ENCODE measurements at regions not wholly inside any gene's neighbourhood (a gene's known extent, or its start where the extent isn't known, plus 50 kb on each side); places are given as distances from the start of the nearest gene placed in this dataset.
"Not testable (repeated sequence)": the region's sequence is repeated elsewhere in the genome, so short reads cannot be mapped to it uniquely, and the experiment has no call there.

DNA sequence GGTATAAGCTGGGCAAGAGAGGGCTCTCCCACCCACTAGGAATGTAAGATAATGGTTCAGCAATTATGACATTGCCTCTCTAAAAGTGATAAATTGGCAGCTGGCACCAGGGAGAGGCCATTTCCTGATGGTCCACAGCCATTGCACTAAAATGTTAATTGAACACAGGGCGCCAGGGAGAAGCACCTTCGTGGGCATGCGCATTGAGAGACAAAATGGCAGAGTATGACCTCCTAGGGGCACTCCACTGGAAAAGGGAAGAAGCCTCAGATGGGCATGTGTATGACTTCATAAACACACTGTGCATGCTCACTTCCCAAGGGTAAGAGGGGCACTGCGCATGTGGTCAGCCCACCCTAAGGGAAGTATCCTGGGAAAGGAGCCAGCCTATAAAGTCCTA is 419.2 kb downstream of the AGTPBP1 start:
- no peak for DNase-seq

DNA sequence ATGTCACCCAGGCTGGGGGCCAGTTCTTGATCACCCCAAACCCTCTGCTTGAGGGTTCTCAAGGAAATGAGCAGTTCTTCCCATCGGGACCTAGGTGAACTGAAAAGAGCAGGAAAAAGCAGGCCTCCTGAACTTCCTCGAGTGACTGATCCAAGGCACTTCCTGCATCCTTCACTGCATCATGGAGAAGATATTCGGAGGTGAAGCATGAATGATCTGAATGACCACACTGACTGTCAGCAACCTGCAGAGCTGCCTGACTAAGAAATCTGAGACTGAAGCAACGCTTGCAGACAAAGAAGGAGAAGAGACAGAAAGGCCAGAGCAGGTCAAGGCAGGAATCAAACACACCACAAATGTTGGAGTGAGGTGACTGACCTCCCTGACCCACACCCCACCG is 420.2 kb downstream of the AGTPBP1 start:
- no peak for DNase-seq

DNA sequence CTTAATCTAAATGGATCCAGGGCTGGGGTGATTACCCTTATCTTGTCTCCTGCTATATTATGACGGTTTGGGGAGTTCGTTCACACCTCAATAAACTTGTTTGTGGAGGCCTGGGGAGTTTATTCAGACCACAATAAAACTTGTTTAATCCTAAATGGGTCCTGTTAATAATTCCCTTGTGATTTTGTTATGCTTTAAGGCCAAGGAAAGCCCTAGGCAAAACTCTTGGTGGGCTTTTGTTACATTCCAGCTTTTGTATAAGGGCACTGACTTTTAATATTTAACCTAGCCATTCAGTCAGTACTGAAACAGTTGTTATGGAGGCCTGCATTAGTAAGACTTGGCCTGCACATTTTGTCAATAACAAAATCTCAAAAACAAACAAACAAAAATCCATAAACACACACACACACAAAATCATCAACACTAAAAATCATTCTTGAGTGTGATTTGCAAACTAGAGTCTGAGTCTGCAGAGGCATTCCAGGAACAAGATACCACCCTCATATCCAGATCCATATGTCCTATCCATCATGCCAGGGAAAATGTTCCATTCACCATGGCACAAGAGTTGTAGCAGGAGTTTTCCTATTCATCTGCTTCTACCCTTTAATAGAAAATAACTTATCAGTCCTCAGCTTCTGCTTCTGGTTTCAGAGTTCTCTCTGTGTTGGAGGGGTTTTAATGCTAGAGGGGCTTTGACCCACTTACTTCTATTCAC is 421.7 kb downstream of the AGTPBP1 start:
- no peak for DNase-seq

DNA sequence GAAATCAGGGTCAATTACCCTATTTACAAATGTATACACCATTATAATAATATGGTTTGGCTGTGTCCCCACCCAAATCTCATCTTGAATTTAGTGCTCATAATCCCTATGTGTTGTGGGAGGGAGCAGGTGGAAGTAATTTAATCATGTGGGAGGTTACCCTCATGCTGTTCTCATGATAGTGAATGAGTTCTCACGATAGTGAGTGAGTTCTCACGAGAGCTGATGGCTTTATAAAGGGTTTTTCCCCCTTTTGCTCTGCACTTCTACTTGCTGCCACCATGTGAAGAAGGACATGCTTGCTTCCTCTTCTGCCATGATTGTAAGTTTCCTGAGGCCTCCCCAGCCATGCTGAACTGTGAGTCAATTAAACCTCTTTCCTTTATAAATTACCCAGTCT is 426.2 kb downstream of the AGTPBP1 start:
- DNase-seq: not testable (repeated sequence)

DNA sequence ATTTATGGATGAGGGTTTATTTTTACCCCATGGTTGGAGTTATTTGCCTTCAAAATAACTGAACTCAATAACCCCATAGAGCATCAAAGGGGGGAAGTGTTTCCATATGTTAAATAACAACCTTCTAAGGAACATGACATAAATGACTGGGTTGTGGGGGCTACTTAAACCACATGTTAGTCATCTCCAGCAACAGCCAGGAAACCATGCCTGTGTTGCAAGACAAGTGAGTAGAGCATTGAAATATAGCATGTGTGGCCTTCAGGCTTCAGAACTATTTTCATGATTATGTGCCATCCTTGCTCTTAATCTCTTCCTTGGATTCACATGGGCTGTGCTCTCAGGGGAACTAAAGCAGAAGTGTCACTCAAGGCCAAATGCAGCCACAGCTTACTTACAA is 431.2 kb downstream of the AGTPBP1 start:
- DNase-seq: no peak

DNA sequence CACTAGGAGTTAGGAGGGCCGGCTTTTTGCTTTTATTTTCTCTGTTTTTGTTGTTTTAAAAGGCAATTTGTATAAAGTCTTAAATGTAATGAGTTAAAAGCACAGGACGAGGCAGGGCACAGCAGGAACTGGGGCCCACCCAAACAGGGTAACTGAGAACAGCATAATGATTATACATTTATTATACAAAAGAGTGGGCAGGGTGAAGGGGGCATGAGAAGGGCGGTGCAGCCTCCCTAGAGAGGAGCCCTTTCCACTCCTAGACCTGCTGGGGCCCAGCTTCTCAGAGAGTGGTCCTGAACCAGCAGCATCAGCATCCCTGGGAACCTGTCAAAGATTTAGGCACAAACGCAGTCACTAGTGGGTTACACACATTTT is 438.0 kb downstream of the AGTPBP1 start:
- DNase-seq: no peak

DNA sequence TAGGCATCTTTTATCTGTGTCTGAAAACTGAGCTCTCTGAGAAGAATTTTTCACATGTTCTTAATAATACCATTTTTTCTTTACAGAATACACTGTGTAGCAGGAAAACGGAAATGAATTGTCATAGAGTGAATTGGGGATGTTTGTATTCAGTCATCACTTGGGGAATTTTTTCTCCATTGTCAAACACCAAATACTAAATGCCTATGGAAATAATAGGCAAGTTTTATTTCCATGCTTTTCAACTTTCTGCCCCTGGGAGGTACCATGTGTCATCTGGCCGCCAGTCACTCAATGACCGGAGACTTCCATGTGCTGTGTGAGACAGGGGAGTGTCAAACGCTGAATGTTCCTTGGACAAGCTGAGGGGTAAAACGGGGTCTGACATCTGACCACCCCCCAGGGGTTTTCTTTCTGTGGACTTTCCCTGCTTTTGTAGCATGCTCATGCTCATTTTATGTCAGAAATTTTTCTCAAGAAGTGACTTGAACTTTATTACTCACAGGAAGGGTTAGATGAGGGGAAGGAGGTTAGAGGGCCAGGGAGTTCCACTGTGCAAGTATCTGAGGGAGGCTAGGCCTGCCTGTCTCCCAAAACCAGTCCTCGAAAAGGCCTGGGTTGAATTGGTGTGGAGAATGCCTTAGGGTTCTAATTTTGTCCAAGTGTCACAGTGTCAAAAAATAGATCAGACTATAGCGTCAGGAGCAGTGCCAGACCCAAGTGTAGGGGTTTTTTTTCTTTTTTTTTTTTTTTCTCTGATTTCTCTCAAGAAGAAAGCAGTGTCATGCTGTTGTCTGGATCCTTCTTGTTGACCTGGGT is 438.6 kb downstream of the AGTPBP1 start:
- DNase-seq: no peak

DNA sequence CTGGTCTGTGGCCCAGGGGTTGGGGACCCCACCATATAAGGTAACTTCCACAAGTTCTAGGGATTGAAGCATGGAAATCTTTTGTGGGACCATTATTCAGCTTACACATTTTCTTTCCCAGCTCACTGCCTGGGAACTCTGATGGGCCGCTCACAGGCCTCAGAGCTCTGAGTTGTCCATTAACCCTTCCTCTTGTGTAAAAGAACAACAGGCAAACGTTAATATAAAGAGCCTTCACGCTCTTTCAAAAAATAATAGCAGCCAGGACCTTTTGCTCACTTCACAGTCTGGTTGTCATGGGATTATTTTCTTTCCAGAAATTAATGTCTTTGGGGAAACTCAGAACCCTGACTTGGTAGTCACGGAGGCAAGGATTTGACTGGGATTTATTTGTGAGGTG is 443.3 kb downstream of the AGTPBP1 start:
- no peak for DNase-seq

DNA sequence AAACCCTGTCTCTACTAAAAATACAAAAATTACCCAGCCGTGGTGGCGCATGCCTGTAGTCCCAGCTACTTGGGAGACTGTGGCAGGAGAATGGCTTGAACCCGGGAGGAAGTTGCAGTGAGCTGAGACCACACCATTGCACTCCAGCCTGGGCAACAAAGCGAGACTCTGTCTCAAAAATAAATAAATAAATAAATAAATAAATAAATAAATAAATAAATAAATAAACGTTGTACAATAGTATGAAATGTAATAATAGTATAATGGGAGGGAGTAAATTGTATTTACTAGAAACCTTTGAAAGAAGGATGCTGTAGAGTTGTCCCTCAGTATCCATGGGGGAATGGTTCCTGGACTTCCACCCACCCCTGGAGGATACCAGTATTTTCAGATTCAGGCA is 446.5 kb downstream of the AGTPBP1 start:
- DNase-seq: not testable (repeated sequence)

DNA sequence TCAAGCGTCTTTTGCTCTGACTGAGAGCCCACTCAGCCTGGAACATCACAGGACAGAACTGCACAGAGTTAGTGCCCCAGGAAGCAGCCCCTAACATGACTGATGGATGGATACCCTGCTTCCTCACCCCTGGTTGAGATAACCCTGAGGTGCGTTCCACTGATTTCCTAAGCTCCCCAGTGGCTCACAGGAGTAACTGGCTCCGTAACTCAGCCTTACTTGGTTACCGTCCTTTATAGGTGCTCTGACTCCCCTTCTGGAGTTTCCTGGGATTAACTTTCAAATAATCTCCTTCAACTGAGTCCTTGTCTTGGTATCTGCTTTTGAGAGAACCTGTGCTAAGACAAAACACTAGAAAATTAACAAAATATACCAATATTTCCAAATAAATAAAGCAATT is 449.5 kb downstream of the AGTPBP1 start:
- DNase-seq: no peak

DNA sequence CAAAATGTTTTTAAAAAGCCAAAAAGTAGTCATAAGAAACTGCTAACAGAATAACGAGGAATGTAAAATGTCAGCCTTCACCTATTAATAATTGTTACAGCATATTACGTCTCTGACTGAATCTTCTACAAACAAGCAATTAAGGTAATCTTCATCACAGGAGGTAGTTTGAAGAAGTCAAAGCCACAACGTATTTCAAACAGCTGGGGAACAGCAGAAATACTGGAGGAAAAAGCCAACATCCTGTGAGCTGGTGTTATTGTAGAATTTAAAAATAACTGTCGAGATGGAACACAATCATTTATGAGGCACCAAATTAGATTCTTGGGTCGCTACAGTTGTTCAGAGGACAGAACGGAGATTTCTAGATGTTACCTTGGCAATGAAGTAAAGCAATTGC is 450.5 kb downstream of the AGTPBP1 start:
- no peak for DNase-seq

DNA sequence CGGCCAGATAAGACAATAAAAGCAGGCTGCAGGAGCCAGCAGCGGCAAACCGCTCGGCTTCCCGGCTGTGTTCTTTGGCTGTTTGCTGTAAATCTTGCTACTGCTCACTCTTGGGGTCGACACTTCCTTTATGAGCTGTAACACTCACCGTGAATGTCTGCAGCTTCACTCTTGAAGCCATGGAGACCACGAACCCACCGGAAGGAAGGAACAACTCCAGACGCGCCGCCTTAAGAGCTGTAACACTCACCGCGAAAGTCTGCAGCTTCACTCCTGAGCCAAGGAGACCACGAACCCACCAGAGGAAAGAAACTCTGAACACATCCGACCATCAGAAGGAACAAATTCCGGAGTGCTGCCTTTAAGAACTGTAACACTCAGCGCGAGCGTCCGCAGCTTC is 451.7 kb downstream of the AGTPBP1 start:
- peak; percentile 17 for DNase-seq

DNA sequence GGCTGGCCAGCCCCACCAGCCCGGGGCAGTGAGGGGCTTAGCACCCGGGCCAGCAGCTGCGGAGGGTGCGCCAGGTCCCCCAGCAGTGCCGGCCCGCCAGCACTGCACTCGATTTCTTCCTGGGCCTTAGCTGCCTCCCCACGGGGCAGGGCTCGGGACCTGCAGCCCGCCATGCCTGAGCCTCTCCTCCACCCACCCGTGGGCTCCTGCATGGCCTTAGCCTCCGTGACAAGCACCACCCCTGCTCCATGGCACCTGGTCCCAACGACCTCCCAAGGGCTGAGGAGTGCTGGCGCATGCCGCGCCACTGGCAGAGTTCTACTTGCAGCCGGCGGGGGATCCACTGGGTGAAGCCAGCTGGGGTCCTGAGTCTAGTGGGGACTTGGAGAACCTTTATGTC is 452.6 kb downstream of the AGTPBP1 start:
- no peak for DNase-seq

DNA sequence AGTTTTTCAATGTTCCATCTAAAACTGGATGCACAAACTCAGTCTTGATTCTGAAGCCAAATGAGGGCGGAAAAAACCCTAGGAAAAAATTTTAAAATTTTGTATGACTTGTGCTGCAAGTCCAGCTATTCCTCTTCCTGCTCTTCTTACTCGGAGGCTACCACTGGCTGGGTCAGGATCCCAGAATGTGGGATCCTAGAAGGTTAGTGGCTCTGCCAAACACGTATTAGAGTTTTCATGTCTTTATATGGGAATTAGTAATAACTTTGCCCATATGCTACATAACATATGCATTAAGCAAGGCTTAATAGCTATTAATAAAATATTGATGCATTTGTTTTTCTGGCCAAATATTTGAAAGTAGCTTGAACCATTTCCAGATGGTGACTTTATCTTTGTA is 458.3 kb downstream of the AGTPBP1 start:
- DNase-seq: no peak

DNA sequence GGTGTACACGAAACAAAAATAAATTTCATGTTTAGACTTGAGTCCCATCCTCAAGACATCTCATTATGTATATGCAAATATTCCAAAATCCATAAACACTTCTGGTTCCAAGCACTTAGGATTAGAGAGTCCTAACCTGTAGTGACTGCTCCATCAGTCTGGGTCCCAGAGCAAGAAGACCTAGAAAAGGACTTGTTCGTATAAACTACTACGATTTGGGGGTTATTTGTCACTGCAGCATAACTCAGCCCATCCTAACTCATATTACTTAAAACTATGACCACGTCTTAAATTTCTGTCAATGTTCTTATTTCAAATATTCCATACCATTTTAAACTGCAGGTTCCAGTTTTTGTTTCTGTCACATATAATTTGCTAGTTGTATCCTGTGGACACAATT is 463.0 kb downstream of the AGTPBP1 start:
- no peak for DNase-seq

DNA sequence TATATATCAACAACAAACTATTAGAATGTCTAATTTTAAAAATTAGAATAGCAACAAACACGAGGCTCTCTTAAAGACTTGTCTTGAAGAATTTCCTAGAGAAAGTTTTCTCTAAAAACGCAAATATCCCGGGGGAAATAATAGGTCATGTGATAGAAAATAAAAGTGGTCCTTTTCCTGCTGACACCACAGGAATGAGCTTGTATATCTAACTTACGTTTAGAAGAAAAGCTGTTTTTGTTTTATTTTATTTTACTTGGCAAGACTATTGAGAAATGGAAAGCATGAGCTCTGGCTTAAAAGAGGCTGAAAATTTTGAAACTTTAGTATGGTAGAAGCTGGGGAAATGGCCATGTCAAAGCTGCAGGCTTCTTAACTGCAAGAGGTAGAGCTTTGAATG is 465.0 kb downstream of the AGTPBP1 start:
- no peak for DNase-seq

DNA sequence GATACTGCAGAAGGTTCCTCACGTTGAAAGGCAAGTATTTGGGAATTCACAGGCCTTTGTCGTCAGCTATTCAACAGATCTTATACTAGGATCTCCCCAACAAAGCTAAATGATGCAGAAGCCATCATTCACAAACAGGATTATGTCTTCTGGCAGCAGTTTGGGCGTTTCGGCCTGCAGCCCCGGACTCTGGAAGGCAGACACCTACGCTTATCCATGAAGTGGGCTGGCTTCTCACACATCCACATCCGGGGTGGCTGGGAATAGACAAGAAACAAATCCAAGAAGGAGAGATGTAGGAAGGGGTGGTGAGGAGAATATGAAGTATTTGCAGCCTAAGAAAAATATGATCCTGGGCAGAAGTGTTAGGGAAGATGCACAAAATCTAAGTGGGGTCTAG is 471.9 kb downstream of the AGTPBP1 start:
- DNase-seq: no peak

DNA sequence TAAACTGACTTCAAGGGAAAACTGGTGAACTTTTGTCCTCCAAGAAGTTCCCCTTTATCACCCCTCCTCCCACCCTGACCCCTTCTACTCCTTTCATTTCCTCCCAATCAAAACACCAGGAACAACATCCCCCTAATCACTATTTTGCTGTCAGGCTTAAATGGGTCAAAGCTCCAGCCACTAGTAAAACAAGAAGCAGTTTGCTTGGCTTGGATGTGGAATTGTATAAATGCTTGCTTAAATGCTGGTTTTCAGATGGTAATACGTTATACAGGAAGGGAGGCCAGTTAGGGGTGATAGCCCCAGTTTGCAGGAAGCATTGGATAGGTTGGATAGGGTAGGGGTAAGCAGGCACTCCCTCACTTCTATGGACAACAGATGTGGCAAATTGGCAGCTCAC is 473.6 kb downstream of the AGTPBP1 start:
- DNase-seq: no peak

DNA sequence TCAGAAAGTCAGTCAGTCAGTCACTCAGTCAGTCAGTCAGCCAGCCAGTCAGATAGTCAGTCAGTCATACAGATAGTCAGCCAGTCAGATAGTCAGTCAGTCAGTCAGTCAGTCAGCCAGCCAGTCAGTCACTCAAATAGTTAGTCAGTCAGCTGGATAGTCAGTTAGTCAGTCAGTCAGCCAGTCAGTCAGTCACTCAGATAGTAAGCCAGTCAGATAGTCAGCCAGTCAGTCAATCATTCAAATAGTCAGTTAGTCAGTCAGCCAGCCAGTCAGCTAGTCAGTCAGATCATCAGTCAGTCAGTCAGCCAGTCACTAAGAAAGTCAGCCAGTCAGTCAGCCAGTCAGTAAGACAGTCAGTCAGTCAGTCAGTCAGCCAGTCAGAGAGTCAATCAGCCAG is 477.1 kb downstream of the AGTPBP1 start:
- no peak for DNase-seq

DNA sequence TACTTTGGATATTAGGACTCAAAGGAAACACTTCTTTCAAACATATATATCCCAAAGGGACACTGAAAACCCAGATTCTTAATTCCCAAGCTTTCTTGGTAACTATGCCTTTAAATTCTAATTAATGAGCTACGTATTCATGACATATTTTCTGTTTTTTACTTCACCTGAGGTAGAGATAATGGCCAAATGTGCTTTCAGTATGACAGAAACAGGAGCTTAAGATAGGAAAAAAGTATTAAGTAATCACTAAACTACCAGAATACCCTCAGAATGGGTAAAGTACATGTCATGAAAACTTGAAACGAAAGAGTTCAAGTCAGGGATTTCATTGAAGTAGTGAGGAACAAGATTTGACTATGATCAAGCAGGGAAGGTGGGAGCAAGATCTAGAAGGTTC is 478.5 kb downstream of the AGTPBP1 start:
- no peak for DNase-seq

DNA sequence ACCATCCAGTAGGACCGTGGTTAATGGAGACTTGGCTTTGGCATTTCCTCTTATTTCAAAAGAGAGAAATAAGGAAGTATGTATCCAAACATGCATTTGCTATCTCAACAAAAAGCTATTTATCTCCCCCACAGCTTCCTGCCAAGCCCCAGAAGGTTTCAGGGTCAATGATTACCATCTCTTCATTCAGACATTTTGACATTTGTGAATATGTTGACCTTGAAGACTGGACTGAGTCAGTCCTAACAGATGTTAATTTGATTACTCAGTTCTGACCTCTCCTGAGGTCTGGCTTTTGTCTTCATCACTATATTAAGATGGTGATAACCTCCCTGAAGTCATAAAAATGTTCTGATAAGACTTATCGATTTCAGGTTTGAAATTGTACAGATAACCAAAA is 479.4 kb downstream of the AGTPBP1 start:
- DNase-seq: no peak

DNA sequence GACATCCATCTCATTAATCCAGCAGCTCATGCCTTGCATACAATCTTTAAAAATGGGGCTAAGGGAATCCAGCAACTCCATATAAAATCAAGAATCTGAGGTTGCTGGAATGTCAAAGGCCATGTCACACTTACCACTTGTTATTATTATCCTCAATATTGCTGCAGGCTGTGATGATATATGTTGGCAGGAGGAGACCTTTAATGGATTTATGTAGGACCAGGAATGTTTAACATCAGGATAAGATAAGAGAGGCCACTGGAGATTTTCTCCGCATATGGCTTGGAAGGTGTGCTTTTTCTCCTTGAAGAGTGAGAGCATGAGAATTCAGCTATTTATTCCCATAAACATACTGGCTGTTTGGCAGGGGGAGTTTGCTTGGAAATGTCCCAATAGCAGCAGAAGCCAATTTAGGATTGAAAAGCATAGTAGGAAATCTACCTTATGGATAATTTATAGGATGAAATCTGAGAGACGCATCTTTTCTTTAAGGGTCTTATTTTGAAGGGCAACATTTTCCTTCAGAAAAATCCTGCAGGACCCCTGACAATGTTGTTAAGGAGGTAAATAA is 481.4 kb downstream of the AGTPBP1 start:
- no peak for DNase-seq

DNA sequence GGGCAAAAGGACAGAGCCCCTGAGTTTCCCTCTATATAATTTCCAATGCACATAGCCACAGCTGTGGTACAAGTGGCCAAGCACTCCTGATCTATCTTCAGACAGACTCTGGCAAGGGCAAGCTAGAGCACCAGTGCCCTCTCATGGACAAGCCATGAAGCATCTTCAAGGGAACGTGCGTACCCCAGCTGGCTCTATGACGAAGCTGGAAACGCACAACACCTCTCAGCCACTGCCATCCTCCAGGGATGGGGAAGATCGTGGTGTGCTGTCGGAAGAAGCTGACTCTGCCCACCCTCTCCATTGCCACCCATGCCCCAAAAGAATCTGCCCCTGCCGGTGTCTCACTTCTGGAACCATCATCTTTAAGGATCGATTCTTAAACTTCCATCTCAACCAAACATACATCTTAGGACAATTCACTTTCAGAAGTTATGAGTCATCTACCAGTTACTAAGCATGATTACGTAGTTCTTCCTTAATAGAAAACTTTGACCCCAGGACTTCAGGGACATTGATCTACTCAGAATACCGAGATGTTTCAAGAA is 482.9 kb downstream of the AGTPBP1 start:
- peak; percentile 42 for DNase-seq

DNA sequence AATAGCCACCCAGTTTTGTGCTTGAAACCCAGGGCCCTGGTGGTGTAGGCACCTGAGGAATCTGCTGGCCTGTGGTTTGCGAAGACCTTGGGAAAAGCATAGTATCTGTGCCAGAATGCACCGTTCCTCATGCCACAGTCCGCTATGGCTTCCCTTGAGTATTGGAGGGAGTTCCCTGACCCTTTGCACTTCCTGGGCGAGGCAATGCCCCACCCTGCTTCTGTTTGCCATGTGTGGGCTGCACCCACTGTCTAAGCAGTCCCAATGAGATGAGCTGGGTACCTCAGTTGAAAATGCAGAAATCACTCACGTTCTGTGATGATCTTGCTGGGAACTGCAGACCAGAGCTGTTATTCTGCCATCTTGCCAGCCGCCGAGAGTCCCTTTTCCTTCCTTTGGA is 483.5 kb downstream of the AGTPBP1 start:
- DNase-seq: no peak
